ENCODE measurements at regions not wholly inside any gene's neighbourhood (a gene's known extent, or its start where the extent isn't known, plus 50 kb on each side); places are given as distances from the start of the nearest gene placed in this dataset.

GRCh38 chr2:190765386-190766173 lies 115.0 kb upstream of the GLS start:
- DNase-seq (ENCODE audit: low read depth): no peak
- TF ChIP-seq MYC (IDR thresholded peaks at IDR 0.05; ENCODE audit: low read depth, low read length): no peak
- TF ChIP-seq, protein P1, sequence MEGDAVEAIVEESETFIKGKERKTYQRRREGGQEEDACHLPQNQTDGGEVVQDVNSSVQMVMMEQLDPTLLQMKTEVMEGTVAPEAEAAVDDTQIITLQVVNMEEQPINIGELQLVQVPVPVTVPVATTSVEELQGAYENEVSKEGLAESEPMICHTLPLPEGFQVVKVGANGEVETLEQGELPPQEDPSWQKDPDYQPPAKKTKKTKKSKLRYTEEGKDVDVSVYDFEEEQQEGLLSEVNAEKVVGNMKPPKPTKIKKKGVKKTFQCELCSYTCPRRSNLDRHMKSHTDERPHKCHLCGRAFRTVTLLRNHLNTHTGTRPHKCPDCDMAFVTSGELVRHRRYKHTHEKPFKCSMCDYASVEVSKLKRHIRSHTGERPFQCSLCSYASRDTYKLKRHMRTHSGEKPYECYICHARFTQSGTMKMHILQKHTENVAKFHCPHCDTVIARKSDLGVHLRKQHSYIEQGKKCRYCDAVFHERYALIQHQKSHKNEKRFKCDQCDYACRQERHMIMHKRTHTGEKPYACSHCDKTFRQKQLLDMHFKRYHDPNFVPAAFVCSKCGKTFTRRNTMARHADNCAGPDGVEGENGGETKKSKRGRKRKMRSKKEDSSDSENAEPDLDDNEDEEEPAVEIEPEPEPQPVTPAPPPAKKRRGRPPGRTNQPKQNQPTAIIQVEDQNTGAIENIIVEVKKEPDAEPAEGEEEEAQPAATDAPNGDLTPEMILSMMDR (IDR thresholded peaks at IDR 0.05; ENCODE audit: low read depth, low read length): no peak
- TF ChIP-seq, protein P2, sequence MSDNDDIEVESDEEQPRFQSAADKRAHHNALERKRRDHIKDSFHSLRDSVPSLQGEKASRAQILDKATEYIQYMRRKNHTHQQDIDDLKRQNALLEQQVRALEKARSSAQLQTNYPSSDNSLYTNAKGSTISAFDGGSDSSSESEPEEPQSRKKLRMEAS (IDR thresholded peaks at IDR 0.05; ENCODE audit: low read depth, low read length): no peak
- TF ChIP-seq POLR2A (IDR thresholded peaks at IDR 0.05; ENCODE audit: extremely low read depth, insufficient read length): no peak

GRCh38 chr2:190766174-190766572 lies 114.4 kb upstream of the GLS start:
- no peak overlapping the region for H3K4me3 ChIP-seq (ENCODE audit: low read depth, low read length)
- TF ChIP-seq MYC (IDR thresholded peaks at IDR 0.05; ENCODE audit: low read depth, low read length) (no peak), POLR2A (IDR thresholded peaks at IDR 0.05; ENCODE audit: extremely low read depth, insufficient read length) (no peak)
- TF ChIP-seq, protein P2 (IDR thresholded peaks at IDR 0.05; ENCODE audit: low read depth, low read length): no peak
- TF ChIP-seq, protein P1 (IDR thresholded peaks at IDR 0.05; ENCODE audit: low read depth, low read length): no peak
- no peak for DNase-seq (ENCODE audit: low read depth)

More at GRCh38 chr2:190765386-190766173, 115.0 kb upstream of the GLS start:
- no peak overlapping the region for H3K4me3 ChIP-seq (ENCODE audit: low read depth, low read length)

DNA sequence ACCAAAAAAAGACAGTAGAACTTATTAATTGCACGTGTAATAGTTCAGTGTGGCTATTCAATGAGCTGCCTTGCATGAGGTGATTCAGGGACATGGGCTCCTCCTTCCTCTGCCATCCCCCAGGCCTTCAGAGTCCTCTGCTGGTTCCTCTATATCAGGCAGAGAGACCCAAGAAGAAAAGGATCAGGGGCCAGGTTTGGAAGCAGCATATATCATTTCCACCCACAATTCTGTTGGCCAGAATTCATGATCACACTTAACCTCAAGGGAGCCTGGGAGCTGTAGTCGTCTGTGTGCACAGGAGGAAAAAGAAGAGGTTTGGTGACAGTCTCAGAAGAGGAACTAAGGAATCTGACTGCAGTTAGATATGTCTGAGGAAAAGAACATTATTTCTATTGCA lies 114.0 kb upstream of the GLS start:
- DNase-seq (ENCODE audit: low read depth): peak; percentile 65

GRCh38 chr2:190767821-190768220 lies 112.8 kb upstream of the GLS start:
- H3K4me3 ChIP-seq (ENCODE audit: low read depth, low read length): no peak overlapping the region
- DNase-seq (ENCODE audit: low read depth): no peak
- no peak for TF ChIP-seq MYC (IDR thresholded peaks at IDR 0.05; ENCODE audit: low read depth, low read length)
- TF ChIP-seq, protein P1 (IDR thresholded peaks at IDR 0.05; ENCODE audit: low read depth, low read length): no peak
- TF ChIP-seq POLR2A (IDR thresholded peaks at IDR 0.05; ENCODE audit: extremely low read depth, insufficient read length): no peak
- TF ChIP-seq, protein P2 (IDR thresholded peaks at IDR 0.05; ENCODE audit: low read depth, low read length): no peak

More for the DNA sequence above, 114.0 kb upstream of the GLS start:
- TF ChIP-seq, protein P1 (IDR thresholded peaks at IDR 0.05; ENCODE audit: low read depth, low read length): no peak
- TF ChIP-seq, protein P2 (IDR thresholded peaks at IDR 0.05; ENCODE audit: low read depth, low read length): no peak
- TF ChIP-seq MYC (IDR thresholded peaks at IDR 0.05; ENCODE audit: low read depth, low read length) (no peak), POLR2A (IDR thresholded peaks at IDR 0.05; ENCODE audit: extremely low read depth, insufficient read length) (no peak)
- H3K4me3 ChIP-seq (ENCODE audit: low read depth, low read length): no peak overlapping the region

DNA sequence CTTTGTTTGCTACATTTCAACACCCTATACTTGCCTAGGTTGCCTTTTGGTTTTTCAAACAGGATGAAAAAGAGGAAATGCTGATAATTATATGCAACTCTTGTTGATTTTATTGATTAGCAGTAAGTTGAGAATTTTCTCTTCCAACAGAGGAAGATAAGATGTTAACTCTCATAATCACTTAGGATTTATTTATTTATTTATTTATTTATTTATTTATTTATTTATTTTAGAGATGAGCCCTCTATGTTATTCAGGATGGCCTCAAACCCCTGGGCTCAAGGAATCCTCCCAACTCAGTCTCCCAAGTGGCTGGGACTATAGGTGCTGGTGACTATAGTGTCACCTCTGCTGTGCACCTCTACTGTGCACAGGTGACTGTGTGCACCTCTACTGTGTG lies 111.4 kb upstream of the GLS start:
- no peak overlapping the region for H3K4me3 ChIP-seq (ENCODE audit: low read depth, low read length)
- DNase-seq (ENCODE audit: low read depth): no peak
- TF ChIP-seq, protein P2 (IDR thresholded peaks at IDR 0.05; ENCODE audit: low read depth, low read length): no peak
- TF ChIP-seq MYC (IDR thresholded peaks at IDR 0.05; ENCODE audit: low read depth, low read length): no peak

DNA sequence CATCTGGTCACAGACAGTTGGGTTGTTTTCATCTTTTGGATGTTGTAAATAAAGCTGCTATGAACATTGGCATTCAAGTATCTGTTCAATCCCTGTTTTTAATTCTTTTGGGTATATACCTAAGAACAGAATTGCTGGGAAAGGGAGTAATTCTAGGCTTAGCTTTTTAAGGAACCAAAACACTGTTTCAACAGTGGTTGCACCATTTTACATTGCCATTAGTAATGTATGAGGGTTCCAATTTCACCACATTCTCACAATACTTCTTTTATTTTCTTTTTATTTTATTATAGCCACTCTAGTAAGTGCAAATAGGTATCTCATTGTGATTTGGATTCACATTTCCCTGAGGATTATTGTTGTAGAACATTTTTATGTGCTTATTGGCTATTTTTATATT lies 108.9 kb upstream of the GLS start:
- no peak overlapping the region for H3K4me3 ChIP-seq (ENCODE audit: low read depth, low read length)
- no peak for DNase-seq (ENCODE audit: low read depth)
- TF ChIP-seq, protein P1 (IDR thresholded peaks at IDR 0.05; ENCODE audit: low read depth, low read length): no peak
- TF ChIP-seq MYC (IDR thresholded peaks at IDR 0.05; ENCODE audit: low read depth, low read length) (no peak), POLR2A (IDR thresholded peaks at IDR 0.05; ENCODE audit: extremely low read depth, insufficient read length) (no peak)
- TF ChIP-seq, protein P2 (IDR thresholded peaks at IDR 0.05; ENCODE audit: low read depth, low read length): no peak

All from NB4 (cell line).